Stimulated activated CD4-positive, alpha-beta T cell treated with anti-CD3 and anti-CD28 coated beads, Interleukin-4, amount 100 ng/mL, for 1 hour (primary cell): ENCODE measurements at regions not wholly inside any gene's neighbourhood (a gene's known extent, or its start where the extent isn't known, plus 50 kb on each side); places are given as distances from the start of the nearest gene placed in this dataset.
A peak's percentile ranks its signal among the peaks of the same experiment; 100 is the strongest.
"Not testable (repeated sequence)": the region's sequence is repeated elsewhere in the genome, so short reads cannot be mapped to it uniquely, and the experiment has no call there.

Experiments
- DNase-seq: peaks from one replicate; pipeline ENCODE4 v3.0.0-alpha.2; 2020

DNA sequence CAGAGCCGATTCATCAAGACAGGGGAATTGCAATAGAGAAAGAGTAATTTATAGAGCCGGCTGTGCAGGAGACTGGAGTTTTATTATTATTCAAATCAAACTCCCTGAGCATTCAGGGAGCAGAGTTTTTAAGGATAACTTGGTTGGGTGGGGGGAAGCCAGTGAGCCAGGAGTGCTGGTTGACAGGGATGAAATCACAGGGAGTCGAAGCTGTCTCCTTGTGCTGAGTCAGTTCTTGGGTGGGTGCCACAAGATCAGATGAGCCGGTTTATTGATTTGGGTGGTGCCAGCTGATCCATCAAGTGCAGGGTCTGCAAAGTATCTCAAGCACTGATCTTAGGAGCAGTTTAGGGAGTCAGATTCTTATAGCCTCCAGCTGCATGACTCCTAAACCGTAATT, 95.4 kb upstream of the CCDC80 start:
- no peak for DNase-seq

DNA sequence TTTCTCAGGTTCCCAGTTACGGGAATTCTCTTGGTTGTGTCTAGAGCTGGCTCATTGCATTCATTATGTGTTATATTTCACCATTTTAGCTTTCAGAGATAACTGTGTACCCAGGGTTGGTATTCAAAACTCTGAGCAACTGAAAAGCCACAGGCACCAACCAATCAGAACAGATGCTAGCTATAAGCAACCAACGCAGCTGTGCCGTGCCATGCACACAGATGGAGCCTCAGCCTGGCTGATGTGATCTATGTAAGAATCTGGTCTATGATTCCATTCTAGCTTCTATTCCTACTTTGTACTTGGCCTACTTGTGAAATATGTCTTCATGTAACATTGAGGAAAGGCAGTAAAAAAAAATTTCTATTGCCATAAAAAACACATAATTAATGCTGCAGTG, 95.0 kb upstream of the CCDC80 start:
- DNase-seq = no peak

DNA sequence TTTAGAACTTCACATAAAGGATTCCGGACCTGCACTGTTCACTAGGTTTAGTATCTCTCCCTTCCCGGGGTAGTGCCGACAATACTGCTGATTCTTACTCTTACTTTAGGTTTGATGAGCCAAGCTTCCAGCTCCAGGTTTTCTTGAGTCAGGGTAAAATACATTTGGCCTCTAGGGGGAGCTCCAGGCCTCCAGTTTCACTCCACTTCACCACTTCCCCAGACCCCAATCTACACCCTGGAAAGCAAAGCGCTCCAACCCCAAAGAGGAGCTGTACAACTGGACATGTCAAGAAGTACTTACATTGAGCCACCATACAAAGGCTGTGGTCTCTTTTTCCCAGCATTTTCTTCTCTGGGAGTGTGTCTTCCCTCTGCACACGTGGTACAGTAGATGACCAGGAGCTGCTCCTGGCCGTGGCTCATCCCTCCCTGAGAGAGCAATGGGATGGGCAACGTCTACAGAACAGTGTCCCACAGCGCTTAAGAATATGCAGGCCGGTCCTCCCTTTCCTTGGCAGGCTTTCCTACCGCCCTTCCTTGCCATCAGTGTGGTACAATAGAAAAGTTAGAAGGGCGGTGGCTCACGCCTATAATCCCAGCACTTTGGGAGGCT, 93.9 kb upstream of the CCDC80 start:
- peak; percentile 48 for DNase-seq

DNA sequence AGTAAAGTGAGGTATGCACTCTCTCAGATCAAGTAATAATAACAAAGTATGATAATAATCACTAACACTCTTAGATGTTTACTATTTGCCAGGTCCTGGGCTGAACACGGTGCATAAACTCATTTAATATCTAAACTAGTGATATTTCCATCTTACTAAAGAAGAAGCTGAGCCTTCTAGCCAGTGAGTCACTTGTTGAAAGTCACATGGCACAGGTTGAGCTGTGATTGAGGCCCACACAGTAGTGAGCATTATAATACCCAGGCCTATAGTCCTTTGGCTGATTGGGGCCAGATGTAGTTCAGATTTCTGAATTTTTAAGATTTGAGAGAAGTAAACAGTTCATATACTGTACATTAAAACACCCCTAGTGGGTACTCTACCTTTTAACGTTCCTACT, 93.2 kb upstream of the CCDC80 start:
- no peak for DNase-seq

DNA sequence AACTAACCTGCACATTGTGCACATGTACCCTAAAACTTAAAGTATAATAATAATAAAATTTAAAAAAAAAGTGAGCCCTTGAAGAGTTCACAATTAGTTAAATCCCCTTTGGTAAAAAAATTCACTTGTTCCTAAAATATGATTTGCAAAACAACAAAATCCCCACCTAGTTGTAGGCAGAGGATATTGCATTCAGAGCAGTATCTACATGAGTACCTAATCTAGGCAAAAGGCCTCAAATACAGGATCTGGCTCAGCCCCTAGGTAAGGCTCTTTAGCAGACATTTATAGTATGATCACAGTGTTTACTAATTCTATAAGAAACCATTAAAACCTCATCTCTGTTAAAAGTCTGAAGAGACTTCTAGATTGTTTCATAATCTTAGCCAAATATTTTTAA, 89.3 kb upstream of the CCDC80 start:
- no peak for DNase-seq

DNA sequence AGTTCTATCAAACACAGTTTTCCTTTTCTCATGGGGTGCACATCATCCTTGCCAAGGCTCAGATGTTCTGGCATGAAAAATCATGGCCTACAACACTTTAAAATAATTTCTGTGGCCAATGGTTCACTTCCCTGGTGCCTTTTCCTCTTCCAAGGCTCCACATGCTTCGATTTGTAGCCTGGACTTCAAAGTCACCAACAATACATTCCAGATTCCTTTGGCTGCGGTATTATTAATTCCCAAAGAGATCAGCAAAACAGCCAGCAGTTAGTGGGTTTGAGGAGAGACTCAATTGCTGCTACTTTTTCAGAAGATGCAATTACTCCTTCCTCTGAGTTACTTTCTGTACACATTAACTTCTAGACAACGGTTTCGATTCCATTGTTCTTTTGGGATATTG, 80.3 kb upstream of the CCDC80 start:
- DNase-seq = no peak

DNA sequence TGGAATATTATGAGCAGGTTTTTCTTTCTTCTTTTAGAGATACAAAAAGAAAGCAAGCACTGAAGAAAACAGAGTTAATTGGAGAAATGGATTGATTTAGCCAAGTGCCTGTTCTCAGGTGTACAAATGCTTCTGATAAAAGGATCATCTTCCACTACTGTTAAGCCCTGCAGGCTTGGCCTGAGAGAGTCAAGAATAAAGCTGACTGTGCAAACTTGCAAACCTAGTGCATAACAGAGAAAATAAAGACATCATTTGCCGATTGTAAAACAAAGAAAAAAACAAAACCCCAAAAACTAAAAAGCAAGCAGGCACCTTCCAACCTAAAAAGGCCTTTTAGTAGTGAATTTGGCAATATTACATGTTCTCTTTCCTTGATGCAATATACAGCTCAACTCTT, 78.0 kb upstream of the CCDC80 start:
- DNase-seq = no peak

DNA sequence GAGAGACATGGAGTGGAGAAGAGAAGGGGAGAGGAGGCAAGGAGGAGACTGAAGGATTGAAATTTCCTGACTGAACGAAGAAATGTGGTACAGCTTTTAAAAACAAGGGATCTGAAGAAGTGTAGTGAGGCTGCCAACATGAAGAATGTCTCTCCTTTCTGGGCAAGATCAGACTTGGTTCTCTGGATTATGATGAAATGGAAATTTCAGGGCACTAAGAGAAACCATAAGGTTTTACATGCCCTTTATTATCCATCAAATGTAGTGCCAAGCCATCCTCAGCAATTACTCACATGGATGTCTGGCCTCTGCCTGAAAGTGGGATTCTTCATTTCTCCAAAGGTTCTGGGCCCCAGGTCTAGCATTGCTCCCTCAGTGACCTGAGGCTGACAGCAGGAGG, 77.6 kb upstream of the CCDC80 start:
- DNase-seq = no peak

DNA sequence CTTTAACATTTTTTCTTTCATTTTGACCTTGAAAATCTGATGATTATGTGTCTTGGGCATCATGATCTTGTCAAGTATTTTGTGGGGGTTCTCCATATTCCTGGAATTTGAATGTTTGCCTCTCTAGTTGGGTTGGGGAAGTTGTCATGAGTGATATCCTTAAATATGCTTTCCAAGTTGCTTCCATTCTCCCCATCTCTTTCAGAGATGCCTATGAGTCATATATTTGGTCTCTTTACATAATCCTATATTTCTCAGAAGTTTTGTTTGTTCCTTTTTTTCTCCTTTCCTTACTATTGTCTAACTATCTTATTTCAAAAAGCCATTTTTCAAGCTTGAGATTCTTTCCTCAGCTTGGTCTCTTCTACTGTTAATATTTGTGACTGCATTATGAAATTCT, 69.0 kb upstream of the CCDC80 start:
- DNase-seq = no peak

DNA sequence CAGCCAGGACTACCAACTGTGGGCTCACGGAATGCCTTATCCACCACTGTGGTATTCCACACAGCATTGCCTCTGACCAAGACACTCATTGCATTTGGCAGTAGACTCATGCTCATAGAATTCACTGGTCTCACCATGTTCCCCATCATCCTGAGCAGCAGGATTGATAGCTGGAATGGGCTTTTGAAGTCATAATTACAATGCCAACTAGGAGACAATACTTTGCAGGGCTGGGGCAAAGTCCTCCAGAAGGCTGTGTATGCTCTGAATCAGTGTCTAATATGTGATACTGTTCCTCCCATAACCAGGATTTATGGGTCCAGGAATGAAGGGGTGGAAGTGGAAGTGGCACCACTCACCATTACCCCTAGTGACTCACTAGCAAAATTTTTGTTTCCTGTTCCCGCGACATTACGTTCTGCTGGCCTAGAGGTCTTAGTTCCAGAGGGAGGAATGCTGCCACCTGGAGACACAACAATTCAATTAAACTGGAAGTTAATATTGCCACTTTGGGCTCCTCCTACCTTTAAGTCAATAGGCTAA, 58.6 kb upstream of the CCDC80 start:
- DNase-seq = no peak

DNA sequence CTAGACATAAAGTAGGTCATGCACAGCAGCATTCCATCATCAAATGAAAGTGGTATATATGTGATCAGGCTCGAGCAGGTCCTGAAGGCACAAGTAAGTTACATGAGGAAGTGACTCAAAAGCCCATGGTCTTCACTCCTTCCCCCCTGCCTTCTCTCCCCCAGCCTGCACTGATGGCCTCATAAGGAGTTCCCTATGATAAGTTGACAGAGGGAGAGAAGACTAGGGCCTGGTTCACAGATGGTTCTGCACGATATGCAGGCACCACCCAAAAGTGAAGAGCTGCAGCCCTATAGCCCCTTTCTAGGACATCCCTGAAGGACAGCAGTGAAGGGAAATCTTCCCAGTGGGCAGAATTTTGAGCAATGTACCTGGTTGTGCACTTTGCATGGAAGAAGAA, 57.5 kb upstream of the CCDC80 start:
- DNase-seq = not testable (repeated sequence)

DNA sequence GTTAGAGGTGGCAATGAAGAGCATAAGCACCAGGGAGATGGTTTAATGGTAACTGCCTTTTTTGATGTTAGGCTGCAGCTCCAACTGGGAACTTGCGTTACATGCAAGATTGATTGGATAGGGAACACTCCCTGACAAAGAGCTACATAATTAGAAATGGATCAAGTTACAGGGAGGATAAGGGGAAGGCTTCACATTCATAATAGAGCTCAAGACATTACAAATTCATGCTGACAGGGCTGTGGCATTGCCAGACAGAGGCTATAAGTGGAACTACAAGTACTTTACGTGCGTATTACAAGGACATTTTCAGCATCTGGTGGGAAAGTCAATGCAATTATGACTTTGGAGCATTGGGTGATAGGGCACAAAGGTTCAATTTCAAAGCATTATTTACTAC, 55.3 kb upstream of the CCDC80 start:
- not testable (repeated sequence) for DNase-seq

DNA sequence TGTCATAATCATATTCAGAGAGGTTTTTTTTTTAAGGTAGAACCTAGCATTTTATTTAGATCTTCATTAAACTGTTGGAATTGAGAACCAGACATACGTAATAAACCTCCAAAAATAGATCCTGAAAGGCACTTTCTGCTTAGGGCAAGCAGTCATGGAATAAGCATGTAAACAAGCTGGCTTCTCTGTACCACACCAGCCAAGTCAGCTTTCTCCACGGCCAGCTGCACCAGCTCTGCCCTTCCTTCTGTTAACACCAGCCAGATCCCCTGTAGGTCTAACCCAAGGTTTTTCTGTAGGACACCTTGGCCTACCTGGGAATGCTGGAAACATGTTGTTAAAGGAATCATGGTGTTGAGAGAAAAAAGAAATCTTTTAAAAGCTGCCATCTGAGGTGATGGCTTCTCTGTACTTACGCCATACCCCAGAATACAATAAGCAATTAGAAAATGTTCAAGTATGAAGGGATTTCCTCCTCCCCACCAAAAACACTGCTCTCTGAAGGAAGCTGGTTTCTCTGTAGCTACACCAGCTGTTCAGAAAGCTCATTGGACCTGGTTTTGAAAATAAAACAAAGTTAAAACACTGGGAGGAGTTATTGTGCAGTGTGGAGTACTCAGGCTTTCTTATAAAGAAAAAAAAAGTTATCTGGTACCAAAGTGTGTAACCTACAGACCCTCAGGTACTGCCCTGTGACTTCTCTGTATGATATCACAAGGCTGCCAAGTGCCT, 54.6 kb upstream of the CCDC80 start:
- not testable (repeated sequence) for DNase-seq

DNA sequence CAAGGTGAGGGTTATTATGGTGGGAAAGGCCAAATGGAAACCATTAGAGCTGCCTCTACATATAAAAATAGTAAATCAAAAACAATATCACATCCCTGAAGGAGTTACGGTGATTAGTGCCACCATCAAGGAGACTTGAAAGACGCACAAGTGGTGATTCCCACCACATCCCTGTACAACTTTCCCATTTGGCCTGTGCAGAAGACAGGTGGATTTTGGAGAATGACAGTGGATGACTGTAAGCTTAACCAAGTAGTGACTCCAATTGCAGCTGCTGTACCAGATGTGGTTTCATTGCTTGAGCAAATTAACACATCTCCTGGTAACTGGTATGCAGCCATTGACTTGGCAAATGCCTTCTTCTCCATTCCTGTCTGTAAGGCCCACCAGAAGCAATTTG, 54.0 kb upstream of the CCDC80 start:
- DNase-seq = not testable (repeated sequence)

DNA sequence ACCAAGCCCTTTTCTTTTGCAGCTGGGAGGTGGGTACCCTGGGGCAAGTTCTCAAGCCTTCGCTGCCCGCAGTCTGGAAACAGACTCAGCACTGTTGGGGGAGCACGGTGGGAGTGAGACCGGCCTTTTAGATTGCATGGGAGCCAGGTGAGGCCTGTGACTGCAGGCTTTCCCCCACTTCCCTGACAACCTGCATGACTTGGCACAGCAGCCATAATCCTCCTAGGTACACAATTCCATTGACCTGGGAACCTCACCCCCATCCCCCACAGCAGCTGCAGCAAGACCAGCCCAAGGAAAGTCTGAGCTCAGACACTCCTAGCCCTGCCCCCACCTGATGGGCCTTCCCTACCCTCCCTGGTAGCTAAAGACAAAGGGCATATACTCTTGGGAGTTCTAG, 52.2 kb upstream of the CCDC80 start:
- DNase-seq = no peak
